Neural progenitor cell (in vitro differentiated cells): ENCODE measurements at regions not wholly inside any gene's neighbourhood (a gene's known extent, or its start where the extent isn't known, plus 50 kb on each side); places are given as distances from the start of the nearest gene placed in this dataset.

Experiments
- CTCF ChIP-seq: fragments of 200-600 bp; sonication (generic); IDR thresholded peaks from 2 replicates; pipeline ENCODE4 v1.5.1; 2017; ENCODE audit warnings: antibody characterized with exemption, mild to moderate bottlenecking
- EZH2 ChIP-seq: fragments of 200-600 bp; sonication (generic); IDR thresholded peaks from 2 replicates; pipeline ENCODE4 v1.6.1; 2017; ENCODE audit warnings: antibody characterized with exemption, mild to moderate bottlenecking, moderate library complexity

- TF ChIP-seq CTCF (no peak), EZH2 (no peak)
Measured at GRCh38 chr2:103007086-103007485, 245.3 kb downstream of the TMEM182 start.
